ENCODE measurements at regions not wholly inside any gene's neighbourhood (a gene's known extent, or its start where the extent isn't known, plus 50 kb on each side); places are given as distances from the start of the nearest gene placed in this dataset.

DNA sequence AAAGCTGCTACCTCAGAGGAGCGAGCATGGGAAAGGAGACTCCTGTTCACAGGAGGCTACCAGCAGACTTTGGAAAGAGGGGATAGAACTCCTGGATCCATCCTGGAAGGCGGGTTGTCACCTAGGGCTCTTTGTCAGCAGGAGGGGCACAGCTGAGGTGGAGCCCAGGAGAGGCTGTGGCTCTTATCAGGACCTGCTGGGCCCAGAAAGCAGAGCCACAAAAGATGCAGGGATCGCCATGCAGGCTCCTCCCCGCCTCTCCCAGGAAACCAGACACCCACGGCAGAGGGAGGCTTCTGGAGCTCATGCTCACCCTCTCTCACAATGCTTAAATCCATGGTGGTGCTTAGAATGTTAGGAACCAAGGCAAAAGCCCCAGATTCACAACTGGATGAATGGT, 994.2 kb downstream of the UQCRFS1 start:
- POLR2A ChIA-PET, result no interaction called here
- Histone ChIP-seq H3K36me3 (ENCODE audit: control insufficient read depth in 2 of 2, insufficient read depth in 1 of 2, low read length in 2 of 2) (no peaks in the 10 kb centered on the region), H3K9me3 (ENCODE audit: control insufficient read depth, insufficient read depth, low read depth, low read length) (no peaks in the 10 kb centered on the region; the same call in 1 of the 2 replicates), H3K4me1 (ENCODE audit: control insufficient read depth, insufficient read depth, low read length) (no peaks in the 10 kb centered on the region), H3K27ac (ENCODE audit: extremely low read depth, low read depth, low read length) (no peak overlapping the region), H3K4me3 (ENCODE audit: low read depth, low read length) (no peak overlapping the region)
- TF ChIP-seq GLI4 (tag by site-specific recombination; IDR thresholded peaks at IDR 0.05) (no peak), ZNF341 (tag by site-specific recombination; IDR thresholded peaks at IDR 0.05; ENCODE audit: low read depth) (peak; percentile 36), ZIC2 (tag by site-specific recombination; IDR thresholded peaks at IDR 0.05) (peak; percentile 62), ZNF16 (tag by site-specific recombination; IDR thresholded peaks at IDR 0.05; ENCODE audit: low read depth) (no peak), ZNF112 (tag by site-specific recombination; IDR thresholded peaks at IDR 0.05) (no peak)
- CTCF ChIA-PET, result interaction anchor here (0.6 to 3.6 kb wide), 4 partner anchors 82 to 557 kb away, joined by 3 to 26 read pairs (median 3); no protein-coding TSS in a partner anchor

DNA sequence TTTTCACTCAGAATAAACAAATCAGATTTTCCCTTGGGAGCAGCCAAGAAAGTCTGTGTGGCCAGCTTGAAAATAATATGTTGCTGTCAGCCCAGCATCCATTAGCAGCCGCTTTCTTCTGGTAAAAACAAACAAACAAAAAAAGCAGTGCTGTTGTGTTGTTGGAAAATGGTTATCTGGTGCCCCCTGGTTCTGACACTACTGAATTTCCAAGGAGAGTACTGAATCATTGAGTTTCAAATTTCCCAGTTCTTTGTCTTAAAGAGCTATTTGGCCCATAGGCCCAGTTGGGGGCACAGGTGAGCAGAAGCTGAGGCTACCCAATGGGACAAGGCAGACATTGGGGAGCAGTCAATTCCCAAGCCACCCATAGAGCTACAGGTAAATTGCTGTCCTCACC, 995.9 kb downstream of the UQCRFS1 start:
- POLR2A ChIA-PET, result no interaction called here
- H3K4me3 ChIP-seq (ENCODE audit: low read depth, low read length), result no peak overlapping the region
- CTCF ChIA-PET, result interaction anchor here (0.6 to 3.6 kb wide), 12 partner anchors 12 to 1112 kb away, joined by 3 to 26 read pairs (median 6); no protein-coding TSS in a partner anchor

DNA sequence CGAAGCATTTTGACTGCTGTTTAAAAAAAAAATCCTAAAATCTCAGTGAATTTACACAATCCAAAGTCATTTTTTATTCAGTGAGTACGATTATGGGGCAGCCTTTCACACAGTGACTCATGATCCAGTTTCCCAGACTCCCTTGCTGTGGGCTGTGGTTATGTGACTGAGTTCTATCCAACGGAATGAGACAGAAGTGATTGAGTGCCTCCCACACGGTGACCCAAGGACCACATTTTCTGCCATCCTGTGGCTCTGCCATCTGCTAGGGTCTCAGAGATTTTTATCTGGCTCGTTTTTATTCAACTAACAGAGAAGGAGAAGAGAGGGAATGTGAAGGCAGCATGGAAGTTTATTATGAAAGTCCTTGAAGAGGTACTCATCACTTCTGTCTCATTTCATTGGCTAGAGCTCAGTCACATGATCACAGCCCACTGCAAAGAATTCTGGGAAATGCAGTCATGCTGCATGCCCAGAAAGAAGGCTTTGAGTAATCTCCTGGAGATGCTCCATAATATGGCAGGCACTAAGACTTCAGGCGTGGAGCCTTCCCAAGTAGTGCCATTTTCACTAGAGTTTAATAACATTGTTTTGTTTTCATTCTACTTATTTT, 999.4 kb downstream of the UQCRFS1 start:
- 0 out of 2 replicates have a peak, but pooled peaks have one; percentile 19 for TF ChIP-seq ZNF660 (tag by site-specific recombination; IDR thresholded peaks at IDR 0.05)
- 0 out of 2 replicates have a peak, but pooled peaks have one; percentile 48 for TF ChIP-seq ZNF76 (tag by site-specific recombination; IDR thresholded peaks at IDR 0.05; ENCODE audit: borderline replicate concordance, low read depth)
- TF ChIP-seq ZNF335 (tag by site-specific recombination; conservative IDR thresholded peaks at IDR 0.05), result peak; percentile 69
- TF ChIP-seq, protein P1, sequence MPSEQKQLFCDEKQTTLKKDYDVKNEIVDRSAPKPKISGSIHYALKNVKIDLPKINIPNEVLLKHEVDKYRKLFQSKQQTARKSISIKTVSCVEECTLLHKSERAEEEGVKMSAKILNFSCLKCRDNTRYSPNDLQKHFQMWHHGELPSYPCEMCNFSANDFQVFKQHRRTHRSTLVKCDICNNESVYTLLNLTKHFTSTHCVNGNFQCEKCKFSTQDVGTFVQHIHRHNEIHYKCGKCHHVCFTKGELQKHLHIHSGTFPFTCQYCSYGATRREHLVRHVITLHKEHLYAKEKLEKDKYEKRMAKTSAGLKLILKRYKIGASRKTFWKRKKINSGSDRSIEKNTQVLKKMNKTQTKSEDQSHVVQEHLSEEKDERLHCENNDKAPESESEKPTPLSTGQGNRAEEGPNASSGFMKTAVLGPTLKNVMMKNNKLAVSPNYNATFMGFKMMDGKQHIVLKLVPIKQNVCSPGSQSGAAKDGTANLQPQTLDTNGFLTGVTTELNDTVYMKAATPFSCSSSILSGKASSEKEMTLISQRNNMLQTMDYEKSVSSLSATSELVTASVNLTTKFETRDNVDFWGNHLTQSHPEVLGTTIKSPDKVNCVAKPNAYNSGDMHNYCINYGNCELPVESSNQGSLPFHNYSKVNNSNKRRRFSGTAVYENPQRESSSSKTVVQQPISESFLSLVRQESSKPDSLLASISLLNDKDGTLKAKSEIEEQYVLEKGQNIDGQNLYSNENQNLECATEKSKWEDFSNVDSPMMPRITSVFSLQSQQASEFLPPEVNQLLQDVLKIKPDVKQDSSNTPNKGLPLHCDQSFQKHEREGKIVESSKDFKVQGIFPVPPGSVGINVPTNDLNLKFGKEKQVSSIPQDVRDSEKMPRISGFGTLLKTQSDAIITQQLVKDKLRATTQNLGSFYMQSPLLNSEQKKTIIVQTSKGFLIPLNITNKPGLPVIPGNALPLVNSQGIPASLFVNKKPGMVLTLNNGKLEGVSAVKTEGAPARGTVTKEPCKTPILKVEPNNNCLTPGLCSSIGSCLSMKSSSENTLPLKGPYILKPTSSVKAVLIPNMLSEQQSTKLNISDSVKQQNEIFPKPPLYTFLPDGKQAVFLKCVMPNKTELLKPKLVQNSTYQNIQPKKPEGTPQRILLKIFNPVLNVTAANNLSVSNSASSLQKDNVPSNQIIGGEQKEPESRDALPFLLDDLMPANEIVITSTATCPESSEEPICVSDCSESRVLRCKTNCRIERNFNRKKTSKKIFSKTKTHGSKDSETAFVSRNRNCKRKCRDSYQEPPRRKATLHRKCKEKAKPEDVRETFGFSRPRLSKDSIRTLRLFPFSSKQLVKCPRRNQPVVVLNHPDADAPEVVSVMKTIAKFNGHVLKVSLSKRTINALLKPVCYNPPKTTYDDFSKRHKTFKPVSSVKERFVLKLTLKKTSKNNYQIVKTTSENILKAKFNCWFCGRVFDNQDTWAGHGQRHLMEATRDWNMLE (tag by site-specific recombination; conservative IDR thresholded peaks at IDR 0.05; ENCODE audit: low read depth), result peak; percentile 68
- TF ChIP-seq, protein P2, sequence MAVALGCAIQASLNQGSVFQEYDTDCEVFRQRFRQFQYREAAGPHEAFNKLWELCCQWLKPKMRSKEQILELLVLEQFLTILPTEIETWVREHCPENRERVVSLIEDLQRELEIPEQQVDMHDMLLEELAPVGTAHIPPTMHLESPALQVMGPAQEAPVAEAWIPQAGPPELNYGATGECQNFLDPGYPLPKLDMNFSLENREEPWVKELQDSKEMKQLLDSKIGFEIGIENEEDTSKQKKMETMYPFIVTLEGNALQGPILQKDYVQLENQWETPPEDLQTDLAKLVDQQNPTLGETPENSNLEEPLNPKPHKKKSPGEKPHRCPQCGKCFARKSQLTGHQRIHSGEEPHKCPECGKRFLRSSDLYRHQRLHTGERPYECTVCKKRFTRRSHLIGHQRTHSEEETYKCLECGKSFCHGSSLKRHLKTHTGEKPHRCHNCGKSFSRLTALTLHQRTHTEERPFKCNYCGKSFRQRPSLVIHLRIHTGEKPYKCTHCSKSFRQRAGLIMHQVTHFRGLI (tag by site-specific recombination; IDR thresholded peaks at IDR 0.05), result no peak
- TF ChIP-seq SP3 (tag by site-specific recombination; IDR thresholded peaks at IDR 0.05), result 0 out of 2 replicates have a peak, but pooled peaks have one; percentile 15
- TF ChIP-seq PRDM1 (tag by site-specific recombination; IDR thresholded peaks at IDR 0.05), result peak; percentile 45; the same call in 1 of the 2 replicates
- TF ChIP-seq ZNF366 (tag by site-specific recombination; conservative IDR thresholded peaks at IDR 0.05), result 0 out of 2 replicates have a peak, but pooled peaks have one; percentile 38
- TF ChIP-seq ZNF560 (tag by site-specific recombination; IDR thresholded peaks at IDR 0.05; ENCODE audit: borderline replicate concordance), result no peak
- TF ChIP-seq, protein P3, sequence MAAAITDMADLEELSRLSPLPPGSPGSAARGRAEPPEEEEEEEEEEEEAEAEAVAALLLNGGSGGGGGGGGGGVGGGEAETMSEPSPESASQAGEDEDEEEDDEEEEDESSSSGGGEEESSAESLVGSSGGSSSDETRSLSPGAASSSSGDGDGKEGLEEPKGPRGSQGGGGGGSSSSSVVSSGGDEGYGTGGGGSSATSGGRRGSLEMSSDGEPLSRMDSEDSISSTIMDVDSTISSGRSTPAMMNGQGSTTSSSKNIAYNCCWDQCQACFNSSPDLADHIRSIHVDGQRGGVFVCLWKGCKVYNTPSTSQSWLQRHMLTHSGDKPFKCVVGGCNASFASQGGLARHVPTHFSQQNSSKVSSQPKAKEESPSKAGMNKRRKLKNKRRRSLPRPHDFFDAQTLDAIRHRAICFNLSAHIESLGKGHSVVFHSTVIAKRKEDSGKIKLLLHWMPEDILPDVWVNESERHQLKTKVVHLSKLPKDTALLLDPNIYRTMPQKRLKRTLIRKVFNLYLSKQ (tag by site-specific recombination; IDR thresholded peaks at IDR 0.05; ENCODE audit: borderline replicate concordance), result no peak
- TF ChIP-seq MYNN (tag by site-specific recombination; IDR thresholded peaks at IDR 0.05; ENCODE audit: borderline replicate concordance), result peak; percentile 81; the same call in 1 of the 2 replicates

More for the DNA sequence above, 995.9 kb downstream of the UQCRFS1 start:
- TF ChIP-seq ZNF121 (tag by site-specific recombination; IDR thresholded peaks at IDR 0.05) (no peak), SCRT1 (tag by site-specific recombination; IDR thresholded peaks at IDR 0.05; ENCODE audit: borderline replicate concordance) (no peak), ZNF335 (tag by site-specific recombination; conservative IDR thresholded peaks at IDR 0.05) (no peak), ZNF654 (tag by site-specific recombination; IDR thresholded peaks at IDR 0.05; ENCODE audit: low read depth) (peak; percentile 27; the same call in 1 of the 2 replicates), ZNF155 (tag by site-specific recombination; IDR thresholded peaks at IDR 0.05) (no peak)
- TF ChIP-seq, protein P4, sequence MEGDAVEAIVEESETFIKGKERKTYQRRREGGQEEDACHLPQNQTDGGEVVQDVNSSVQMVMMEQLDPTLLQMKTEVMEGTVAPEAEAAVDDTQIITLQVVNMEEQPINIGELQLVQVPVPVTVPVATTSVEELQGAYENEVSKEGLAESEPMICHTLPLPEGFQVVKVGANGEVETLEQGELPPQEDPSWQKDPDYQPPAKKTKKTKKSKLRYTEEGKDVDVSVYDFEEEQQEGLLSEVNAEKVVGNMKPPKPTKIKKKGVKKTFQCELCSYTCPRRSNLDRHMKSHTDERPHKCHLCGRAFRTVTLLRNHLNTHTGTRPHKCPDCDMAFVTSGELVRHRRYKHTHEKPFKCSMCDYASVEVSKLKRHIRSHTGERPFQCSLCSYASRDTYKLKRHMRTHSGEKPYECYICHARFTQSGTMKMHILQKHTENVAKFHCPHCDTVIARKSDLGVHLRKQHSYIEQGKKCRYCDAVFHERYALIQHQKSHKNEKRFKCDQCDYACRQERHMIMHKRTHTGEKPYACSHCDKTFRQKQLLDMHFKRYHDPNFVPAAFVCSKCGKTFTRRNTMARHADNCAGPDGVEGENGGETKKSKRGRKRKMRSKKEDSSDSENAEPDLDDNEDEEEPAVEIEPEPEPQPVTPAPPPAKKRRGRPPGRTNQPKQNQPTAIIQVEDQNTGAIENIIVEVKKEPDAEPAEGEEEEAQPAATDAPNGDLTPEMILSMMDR (tag by site-specific recombination; IDR thresholded peaks at IDR 0.05), result peak; percentile 77
- no peaks in the 10 kb centered on the region; the same call in 1 of the 2 replicates for H3K9me3 ChIP-seq (ENCODE audit: control insufficient read depth, insufficient read depth, low read depth, low read length)
- H3K4me1 ChIP-seq (ENCODE audit: control insufficient read depth, insufficient read depth, low read length), result no peaks in the 10 kb centered on the region; the same call in 1 of the 2 replicates
- H3K36me3 ChIP-seq (ENCODE audit: control insufficient read depth in 2 of 2, insufficient read depth in 1 of 2, low read length in 2 of 2), result no peaks in the 10 kb centered on the region
- no peak overlapping the region for H3K27ac ChIP-seq (ENCODE audit: extremely low read depth, low read depth, low read length)

More for the DNA sequence above, 999.4 kb downstream of the UQCRFS1 start:
- Histone ChIP-seq H3K36me3 (ENCODE audit: control insufficient read depth in 2 of 2, insufficient read depth in 1 of 2, low read length in 2 of 2) (no peaks in the 10 kb centered on the region), H3K4me3 (ENCODE audit: low read depth, low read length) (no peak overlapping the region), H3K27ac (ENCODE audit: extremely low read depth, low read depth, low read length) (no peak overlapping the region; the same call in 1 of the 2 replicates), H3K9me3 (ENCODE audit: control insufficient read depth, insufficient read depth, low read depth, low read length) (no peaks in the 10 kb centered on the region; the same call in 1 of the 2 replicates), H3K4me1 (ENCODE audit: control insufficient read depth, insufficient read depth, low read length) (no peaks in the 10 kb centered on the region; the same call in 1 of the 2 replicates)
- ChIA-PET POLR2A (no interaction called here), CTCF (interaction anchor here (0.6 to 1.8 kb wide), 5 partner anchors 43 to 277 kb away, joined by 3 to 7 read pairs (median 4); no protein-coding TSS in a partner anchor)
